Osteocyte (in vitro differentiated cells): ENCODE measurements at regions not wholly inside any gene's neighbourhood (a gene's known extent, or its start where the extent isn't known, plus 50 kb on each side); places are given as distances from the start of the nearest gene placed in this dataset.

Experiments
- DNase-seq: peaks from one replicate; pipeline ENCODE4 v3.0.0; 2021; ENCODE audit warnings: mixed read lengths; ENCODE audit not compliant: unreplicated experiment; ENCODE audit errors: extremely low spot score
- H3K27ac Mint-ChIP-seq: one replicate; pipeline ENCODE4 v1.8.0; 2021; ENCODE audit warnings: mild to moderate bottlenecking, mixed read lengths; ENCODE audit not compliant: unreplicated experiment
- H3K27me3 Mint-ChIP-seq: one replicate; pipeline ENCODE4 v1.8.0; 2021; ENCODE audit warnings: mixed read lengths; ENCODE audit not compliant: unreplicated experiment
- H3K36me3 Mint-ChIP-seq: one replicate; pipeline ENCODE4 v1.8.0; 2021; ENCODE audit warnings: mixed read lengths; ENCODE audit not compliant: unreplicated experiment
- H3K4me1 Mint-ChIP-seq: one replicate; pipeline ENCODE4 v1.8.0; 2021; ENCODE audit warnings: mixed read lengths; ENCODE audit not compliant: unreplicated experiment
- H3K4me3 Mint-ChIP-seq: one replicate; pipeline ENCODE4 v1.8.0; 2021; ENCODE audit warnings: mild to moderate bottlenecking, moderate library complexity, mixed read lengths; ENCODE audit not compliant: unreplicated experiment
- H3K9me3 Mint-ChIP-seq: one replicate; pipeline ENCODE4 v1.8.0; 2021; ENCODE audit warnings: mixed read lengths; ENCODE audit not compliant: unreplicated experiment
- CTCF ChIP-seq: fragments of 200-600 bp; sonication (generic); IDR thresholded peaks from 2 replicates; pipeline ENCODE4 v1.5.0; 2021; ENCODE audit warnings: antibody characterized with exemption, mild to moderate bottlenecking, moderate library complexity

- Mint-ChIP-seq H3K4me3 (no peak overlapping the region), H3K9me3 (peaks cover 6% of the 10 kb centered on the region), H3K4me1 (no peaks in the 10 kb centered on the region), H3K27ac (no peak overlapping the region), H3K27me3 (peaks cover 4% of the 10 kb centered on the region), H3K36me3 (no peaks in the 10 kb centered on the region)
- TF ChIP-seq CTCF, result no peak
- DNase-seq, result no peak
Measured at GRCh38 chr9:107064378-107064777, 201.4 kb downstream of the ZNF462 start.

- H3K27ac Mint-ChIP-seq, result no peak overlapping the region
Measured at GRCh38 chr9:107065549-107065948, 202.6 kb downstream of the ZNF462 start.

GRCh38 chr9:107067739-107068416, 204.9 kb downstream of the ZNF462 start:
- H3K27ac Mint-ChIP-seq, result no peak overlapping the region
- no peak overlapping the region for H3K4me3 Mint-ChIP-seq
- H3K27me3 Mint-ChIP-seq, result peaks cover 12% of the 10 kb centered on the region
- H3K4me1 Mint-ChIP-seq, result no peaks in the 10 kb centered on the region
- no peaks in the 10 kb centered on the region for H3K9me3 Mint-ChIP-seq
- no peak for TF ChIP-seq CTCF
- DNase-seq, result no peak
- H3K36me3 Mint-ChIP-seq, result no peaks in the 10 kb centered on the region

More at GRCh38 chr9:107065549-107065948, 202.6 kb downstream of the ZNF462 start:
- Mint-ChIP-seq H3K27me3 (peaks cover 5% of the 10 kb centered on the region), H3K9me3 (peaks cover 6% of the 10 kb centered on the region), H3K4me3 (no peak overlapping the region), H3K36me3 (no peaks in the 10 kb centered on the region), H3K4me1 (no peaks in the 10 kb centered on the region)
- TF ChIP-seq CTCF, result no peak
- no peak for DNase-seq

GRCh38 chr9:107068581-107068980, 205.6 kb downstream of the ZNF462 start:
- H3K27ac Mint-ChIP-seq, result no peak overlapping the region
- no peak for DNase-seq
- TF ChIP-seq CTCF, result no peak
- no peaks in the 10 kb centered on the region for H3K4me1 Mint-ChIP-seq
- H3K4me3 Mint-ChIP-seq, result no peak overlapping the region
- no peaks in the 10 kb centered on the region for H3K9me3 Mint-ChIP-seq
- no peaks in the 10 kb centered on the region for H3K36me3 Mint-ChIP-seq
- H3K27me3 Mint-ChIP-seq, result peaks cover 12% of the 10 kb centered on the region

- TF ChIP-seq CTCF, result no peak
- no peaks in the 10 kb centered on the region for H3K36me3 Mint-ChIP-seq
- H3K9me3 Mint-ChIP-seq, result no peaks in the 10 kb centered on the region
- DNase-seq, result no peak
- H3K27me3 Mint-ChIP-seq, result peaks cover 12% of the 10 kb centered on the region
- no peak overlapping the region for H3K27ac Mint-ChIP-seq
- H3K4me1 Mint-ChIP-seq, result no peaks in the 10 kb centered on the region
- H3K4me3 Mint-ChIP-seq, result no peak overlapping the region
Measured at GRCh38 chr9:107070586-107070985, 207.6 kb downstream of the ZNF462 start.
